Activated T-cell treated with anti-CD3 and anti-CD28 coated beads, Interleukin-2, amount 50 U/mL, for 72 hours (primary cell): ENCODE measurements at regions not wholly inside any gene's neighbourhood (a gene's known extent, or its start where the extent isn't known, plus 50 kb on each side); places are given as distances from the start of the nearest gene placed in this dataset.
"Not testable (repeated sequence)": the region's sequence is repeated elsewhere in the genome, so short reads cannot be mapped to it uniquely, and the experiment has no call there.

Experiments used
- ATAC-seq, 2 donors: fragments of 150-1000 bp; cut with Tn5 transposase; replicated peaks in 1 of 2; 2 replicates each; pipeline ENCODE4 v1.10.0; 2021; ENCODE audit warnings: moderate library complexity in 2 of 2, mild to moderate bottlenecking in 1 of 2
- DNase-seq, 2 donors: peaks; one replicate each; pipeline ENCODE4 v3.0.0; 2021 to 2022; ENCODE audit warnings: mixed read lengths in 1 of 2
- H3K27ac Mint-ChIP-seq: one replicate; pipeline ENCODE4 v1.8.0; 2022; ENCODE audit warnings: mild to moderate bottlenecking, moderate library complexity, mixed read lengths
- H3K27me3 Mint-ChIP-seq: one replicate; pipeline ENCODE4 v1.8.0; 2022; ENCODE audit warnings: low read depth, mixed read lengths
- H3K36me3 Mint-ChIP-seq, 2 donors: one replicate each; pipeline ENCODE4 v1.8.0; 2022; ENCODE audit warnings: mixed read lengths in 2 of 2, mild to moderate bottlenecking in 1 of 2; ENCODE audit not compliant: insufficient read depth in 2 of 2
- H3K4me1 Mint-ChIP-seq: one replicate; pipeline ENCODE4 v1.8.0; 2022; ENCODE audit warnings: low read depth, mixed read lengths
- H3K4me3 Mint-ChIP-seq, 2 donors: one replicate each; pipeline ENCODE4 v1.8.0; 2022; ENCODE audit warnings: mild to moderate bottlenecking in 2 of 2, mixed read lengths in 2 of 2, moderate library complexity in 2 of 2
- H3K9me3 Mint-ChIP-seq, 2 donors: one replicate each; pipeline ENCODE4 v1.8.0; 2022; ENCODE audit warnings: mixed read lengths in 2 of 2

DNA sequence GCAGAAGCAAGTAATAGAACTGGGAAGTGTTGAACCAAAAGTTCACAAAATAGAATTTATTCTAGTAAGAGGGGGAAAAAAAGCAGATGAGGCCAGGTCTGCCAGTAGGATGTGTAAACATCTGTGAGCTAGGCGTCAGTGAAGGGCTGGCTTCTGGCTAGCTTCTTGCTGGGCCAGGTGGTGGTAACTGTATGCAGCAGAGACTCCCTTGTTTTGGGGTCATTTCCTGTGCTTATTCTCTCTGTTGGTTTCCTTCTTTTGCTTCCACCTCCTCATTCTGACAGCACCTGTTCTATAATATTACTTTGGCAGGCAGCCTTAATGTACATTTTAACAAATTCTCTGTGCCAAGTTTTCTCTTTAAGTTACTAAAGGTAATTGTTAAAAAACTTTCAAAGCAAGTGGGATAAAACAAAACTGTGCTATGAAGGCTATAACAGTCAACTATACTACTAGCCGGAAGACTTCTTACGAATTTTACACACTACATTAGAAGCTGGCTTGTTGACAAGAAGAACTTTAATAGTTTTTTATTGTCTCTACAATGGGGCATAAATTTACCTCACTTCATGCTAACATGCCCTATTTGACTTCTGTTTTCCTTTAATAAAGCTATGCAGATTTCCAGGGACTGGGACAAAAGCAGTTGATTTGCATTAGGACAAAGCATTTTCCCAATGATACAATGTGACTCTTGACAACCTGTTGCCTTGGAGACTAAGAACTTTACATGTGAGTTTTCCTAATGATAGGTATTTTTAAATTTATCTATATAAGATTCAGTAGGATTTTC is 318.8 kb upstream of the NAALADL2 start:
- ATAC-seq (no peak), DNase-seq (no peak)
- Mint-ChIP-seq H3K27me3 (no peaks in the 10 kb centered on the region), H3K9me3 (peaks cover 0 to 3% of the 10 kb centered on the region in 2 donors), H3K4me1 (no peaks in the 10 kb centered on the region), H3K27ac (no peak overlapping the region), H3K36me3 (no peaks in the 10 kb centered on the region), H3K4me3 (no peak overlapping the region)

DNA sequence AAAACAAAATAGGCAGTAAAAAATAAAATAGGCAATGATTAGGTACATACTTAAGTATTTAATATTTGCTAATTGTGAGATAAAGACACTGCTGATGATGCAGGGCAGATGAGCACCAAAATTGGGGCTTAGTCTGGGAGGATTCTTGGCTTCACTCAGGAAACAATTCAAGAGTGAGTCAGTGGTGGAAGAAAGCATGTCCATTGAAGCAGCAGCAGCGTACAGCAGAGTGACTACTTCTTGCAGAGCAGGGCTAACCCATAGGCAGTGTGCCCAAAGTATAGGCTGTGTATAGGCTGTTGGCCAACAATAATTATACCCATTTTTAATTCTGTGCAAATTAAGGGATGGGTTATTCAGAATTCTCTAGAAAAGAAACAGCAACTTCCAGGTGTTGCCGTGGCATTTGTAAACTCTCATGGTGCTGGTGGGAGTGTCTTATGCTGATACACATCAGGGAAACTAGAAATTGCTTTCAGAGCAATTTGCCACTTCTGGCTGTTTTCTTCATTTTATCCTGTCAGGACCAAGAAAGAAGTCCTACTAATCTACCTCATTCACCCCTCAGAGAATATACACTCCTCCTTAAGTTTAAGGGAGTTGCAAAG is 317.3 kb upstream of the NAALADL2 start:
- DNase-seq: no peak
- peaks cover 0 to 4% of the 10 kb centered on the region in 2 donors for H3K9me3 Mint-ChIP-seq
- no peak overlapping the region for H3K4me3 Mint-ChIP-seq
- ATAC-seq: no peak
- no peaks in the 10 kb centered on the region for H3K27me3 Mint-ChIP-seq
- no peaks in the 10 kb centered on the region for H3K4me1 Mint-ChIP-seq
- H3K36me3 Mint-ChIP-seq: no peaks in the 10 kb centered on the region
- H3K27ac Mint-ChIP-seq: no peak overlapping the region

GRCh38 chr3:174547801-174548435 is 311.2 kb upstream of the NAALADL2 start:
- DNase-seq: no peak
- Mint-ChIP-seq H3K4me1 (no peaks in the 10 kb centered on the region), H3K27me3 (no peaks in the 10 kb centered on the region), H3K36me3 (no peaks in the 10 kb centered on the region), H3K9me3 (peaks cover 0 to 4% of the 10 kb centered on the region in 2 donors), H3K4me3 (no peak overlapping the region), H3K27ac (no peak overlapping the region)
- no peak for ATAC-seq

- Mint-ChIP-seq H3K4me3 (no peak overlapping the region), H3K9me3 (peaks cover 0 to 4% of the 10 kb centered on the region in 2 donors), H3K27ac (no peak overlapping the region), H3K27me3 (no peaks in the 10 kb centered on the region), H3K4me1 (no peaks in the 10 kb centered on the region), H3K36me3 (no peaks in the 10 kb centered on the region)
- ATAC-seq: no peak
- no peak for DNase-seq
Measured at GRCh38 chr3:174548841-174549623, 310.1 kb upstream of the NAALADL2 start.

DNA sequence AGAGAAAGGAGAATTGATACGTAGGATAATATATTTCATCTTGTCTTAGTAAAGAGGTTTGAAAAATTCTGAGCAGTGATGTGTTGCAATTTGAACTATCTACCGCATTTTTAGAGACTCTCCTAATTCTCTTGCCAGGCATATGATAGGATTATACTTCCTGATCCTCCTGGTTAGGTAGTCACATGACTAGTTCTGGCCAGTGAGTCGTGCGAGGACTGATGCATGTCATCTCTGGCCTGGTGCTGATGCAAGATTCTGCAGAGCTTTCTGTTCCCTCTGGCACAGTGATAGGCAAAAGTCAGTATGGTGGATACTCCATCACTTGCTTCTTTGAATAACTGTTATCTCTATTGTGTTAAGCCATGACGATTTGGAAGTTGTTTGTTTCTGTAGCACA is 277.6 kb upstream of the NAALADL2 start:
- DNase-seq (no peak), ATAC-seq (no peak)
- no peaks in the 10 kb centered on the region for H3K4me1 Mint-ChIP-seq
- H3K27ac Mint-ChIP-seq: no peak overlapping the region
- no peaks in the 10 kb centered on the region for H3K27me3 Mint-ChIP-seq
- H3K9me3 Mint-ChIP-seq: peaks cover 4 to 6% of the 10 kb centered on the region in 2 donors
- H3K36me3 Mint-ChIP-seq: no peaks in the 10 kb centered on the region
- H3K4me3 Mint-ChIP-seq: no peak overlapping the region

DNA sequence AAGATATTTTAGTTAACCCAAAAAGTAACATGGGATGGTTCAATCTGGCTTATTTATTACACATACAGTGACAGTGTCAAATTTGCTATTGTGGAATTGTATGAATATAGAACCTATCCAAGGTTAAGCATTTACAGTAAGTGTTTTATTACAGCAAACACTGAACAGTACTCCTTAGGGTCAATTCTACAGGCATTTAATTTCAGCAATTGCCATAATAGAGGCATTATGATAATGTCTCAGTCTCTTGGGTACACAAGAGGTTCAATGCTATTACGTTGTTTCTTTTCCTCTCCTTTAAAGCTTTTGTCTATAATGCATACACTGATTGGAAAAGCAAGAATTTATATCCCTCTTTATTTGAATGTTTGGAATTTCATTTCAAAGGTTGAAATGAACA is 275.7 kb upstream of the NAALADL2 start:
- Mint-ChIP-seq H3K4me1 (no peaks in the 10 kb centered on the region), H3K27ac (no peak overlapping the region), H3K9me3 (peaks cover 9% of the 10 kb centered on the region in 2 donors), H3K36me3 (peaks cover 0 to 2% of the 10 kb centered on the region in 2 donors), H3K27me3 (no peaks in the 10 kb centered on the region), H3K4me3 (no peak overlapping the region)
- ATAC-seq (no peak), DNase-seq (no peak)

DNA sequence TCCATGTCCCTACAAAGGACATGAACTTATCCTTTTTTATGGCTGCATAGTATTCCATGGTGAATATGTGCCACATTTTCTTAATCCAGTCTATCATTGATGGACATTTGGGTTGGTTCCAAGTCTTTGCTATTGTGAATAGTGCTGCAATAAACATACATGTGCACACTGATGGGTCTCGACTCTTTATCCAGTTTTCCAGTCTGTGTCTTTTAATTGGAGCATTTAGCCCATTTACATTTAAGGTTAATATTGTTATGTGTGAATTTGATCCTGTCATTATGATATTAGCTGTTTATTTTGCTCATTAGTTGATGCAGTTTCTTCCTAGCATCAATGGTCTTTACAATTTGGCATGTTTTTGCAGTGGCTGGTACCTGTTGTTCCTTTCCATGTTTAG is 272.0 kb upstream of the NAALADL2 start:
- not testable (repeated sequence) for ATAC-seq, H3K36me3 Mint-ChIP-seq, H3K27ac Mint-ChIP-seq, H3K4me3 Mint-ChIP-seq, H3K9me3 Mint-ChIP-seq, H3K27me3 Mint-ChIP-seq, DNase-seq, H3K4me1 Mint-ChIP-seq

GRCh38 chr3:174596447-174596982 is 262.6 kb upstream of the NAALADL2 start:
- Mint-ChIP-seq H3K36me3 (no peaks in the 10 kb centered on the region), H3K27me3 (no peaks in the 10 kb centered on the region), H3K4me3 (no peak overlapping the region), H3K9me3 (peaks cover 2% of the 10 kb centered on the region in 2 donors), H3K4me1 (no peaks in the 10 kb centered on the region), H3K27ac (no peak overlapping the region)
- DNase-seq (no peak), ATAC-seq (no peak)

GRCh38 chr3:174598885-174599439 is 260.2 kb upstream of the NAALADL2 start:
- no peaks in the 10 kb centered on the region for H3K27me3 Mint-ChIP-seq
- peaks cover 2% of the 10 kb centered on the region in 2 donors for H3K9me3 Mint-ChIP-seq
- no peak overlapping the region for H3K27ac Mint-ChIP-seq
- H3K36me3 Mint-ChIP-seq: no peaks in the 10 kb centered on the region
- no peaks in the 10 kb centered on the region for H3K4me1 Mint-ChIP-seq
- no peak overlapping the region for H3K4me3 Mint-ChIP-seq
- DNase-seq (no peak), ATAC-seq (no peak)

DNA sequence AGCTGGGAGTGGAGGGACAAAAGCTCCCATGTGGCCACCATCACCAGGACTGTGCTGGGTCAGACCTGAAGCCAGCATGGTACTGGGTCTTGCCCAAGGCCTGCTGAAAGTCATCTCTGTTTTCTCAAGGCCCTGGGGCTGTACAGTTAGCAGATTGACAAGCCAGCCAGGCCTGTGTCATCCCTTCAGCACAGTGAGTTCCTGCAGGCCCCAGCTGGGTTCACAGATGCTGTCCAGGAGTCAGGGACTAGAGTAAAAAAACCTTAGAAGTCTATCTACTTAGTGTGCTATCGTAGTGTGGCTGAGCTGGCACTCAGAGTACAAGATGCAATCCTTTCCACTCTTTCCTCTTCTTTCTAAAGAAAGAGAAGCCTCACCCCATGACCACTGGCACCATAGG is 246.0 kb upstream of the NAALADL2 start:
- Mint-ChIP-seq H3K9me3 (peaks cover 1 to 3% of the 10 kb centered on the region in 2 donors), H3K27ac (no peak overlapping the region), H3K4me3 (no peak overlapping the region), H3K4me1 (no peaks in the 10 kb centered on the region), H3K36me3 (no peaks in the 10 kb centered on the region), H3K27me3 (no peaks in the 10 kb centered on the region)
- no peak for DNase-seq
- ATAC-seq: no peak

GRCh38 chr3:174614036-174614435 is 245.1 kb upstream of the NAALADL2 start:
- Mint-ChIP-seq H3K27ac (no peak overlapping the region), H3K4me3 (no peak overlapping the region), H3K27me3 (no peaks in the 10 kb centered on the region), H3K9me3 (peaks cover 1 to 3% of the 10 kb centered on the region in 2 donors), H3K4me1 (no peaks in the 10 kb centered on the region), H3K36me3 (no peaks in the 10 kb centered on the region)
- DNase-seq: no peak
- ATAC-seq: no peak

- no peak for DNase-seq
- Mint-ChIP-seq H3K9me3 (no peaks in the 10 kb centered on the region), H3K36me3 (no peaks in the 10 kb centered on the region), H3K27me3 (no peaks in the 10 kb centered on the region), H3K4me3 (no peak overlapping the region), H3K27ac (no peak overlapping the region), H3K4me1 (no peaks in the 10 kb centered on the region)
- ATAC-seq: no peak
Measured at GRCh38 chr3:174618368-174619080, 240.6 kb upstream of the NAALADL2 start.
